Stomach (tissue), 4 donors: ENCODE measurements at regions not wholly inside any gene's neighbourhood (a gene's known extent, or its start where the extent isn't known, plus 50 kb on each side); places are given as distances from the start of the nearest gene placed in this dataset.

Source experiments
- CTCF ChIP-seq, 7 experiments: fragments of 450-650 bp in 4 of 7; fragments of 200-600 bp in 3 of 7; sonication (generic) in 3 of 7; IDR thresholded peaks; one replicate each; pipeline ENCODE4 v1.5.1; 2016 to 2019; ENCODE audit warnings: antibody characterized with exemption in 7 of 7, control low read depth in 2 of 7, mild to moderate bottlenecking in 1 of 7
- POLR2A ChIP-seq, 4 donors: fragments of 450-650 bp; IDR thresholded peaks; one replicate each; pipeline ENCODE4 v1.6.1; 2016; ENCODE audit warnings: antibody characterized with exemption in 4 of 4, control low read depth in 2 of 4, mild to moderate bottlenecking in 1 of 4, moderate library complexity in 1 of 4
- POLR2AphosphoS5 ChIP-seq, 3 donors: sonication (generic); formaldehyde crosslinking; IDR thresholded peaks; one replicate each; pipeline ENCODE4 v1.6.1; 2016; ENCODE audit warnings: antibody characterized with exemption in 3 of 3

GRCh38 chr16:86733546-86734254, 155.4 kb downstream of the FOXL1 start:
- TF ChIP-seq CTCF (IDR thresholded peaks at IDR 0.05) (no peak), POLR2A (IDR thresholded peaks at IDR 0.05) (no peak), POLR2AphosphoS5 (IDR thresholded peaks at IDR 0.05) (no peak)
